Left ventricle myocardium inferior (tissue), 1 donor: ENCODE measurements at regions not wholly inside any gene's neighbourhood (a gene's known extent, or its start where the extent isn't known, plus 50 kb on each side); places are given as distances from the start of the nearest gene placed in this dataset.

Experiments
- DNase-seq: peaks from one replicate; pipeline ENCODE4 v3.0.0-alpha.2; 2020
- H3K27ac ChIP-seq: fragments of 200-600 bp; replicated peaks from 2 replicates; pipeline ENCODE4 v1.8.0; 2021
- H3K27me3 ChIP-seq: fragments of 200-600 bp; 2 replicates; pipeline ENCODE4 v1.8.0; 2021; ENCODE audit warnings: low read depth
- H3K36me3 ChIP-seq: fragments of 200-600 bp; 2 replicates; pipeline ENCODE4 v1.8.0; 2021
- H3K4me1 ChIP-seq: fragments of 200-600 bp; 2 replicates; pipeline ENCODE4 v1.8.0; 2021
- H3K4me3 ChIP-seq: fragments of 200-600 bp; 2 replicates; pipeline ENCODE4 v1.8.0; 2021; ENCODE audit warnings: mild to moderate bottlenecking, moderate library complexity
- H3K9me3 ChIP-seq: fragments of 200-600 bp; replicated peaks from 2 replicates; pipeline ENCODE4 v1.8.0; 2021
- CTCF ChIP-seq: fragments of 200-600 bp; IDR thresholded peaks from 2 replicates; pipeline ENCODE4 v1.8.0; 2021; ENCODE audit warnings: antibody characterized with exemption, mild to moderate bottlenecking, borderline replicate concordance
- intact Hi-C: fragments of 100-400 bp; cut with micrococcal nuclease; formaldehyde crosslinking; loops from one replicate; pipeline ENCODE4 v1.11.0; 2022
- donor health status: DM: no; HTN: yes; CAD: no; lungs with severe emphysema.

GRCh38 chr16:17777408-17777863 lies 306.7 kb upstream of the XYLT1 start:
- Histone ChIP-seq H3K27ac (no peak overlapping the region), H3K4me3 (no peak overlapping the region), H3K4me1 (no peaks in the 10 kb centered on the region), H3K9me3 (no peaks in the 10 kb centered on the region), H3K27me3 (peaks cover 27% of the 10 kb centered on the region), H3K36me3 (no peaks in the 10 kb centered on the region)
- no peak for DNase-seq
- intact Hi-C loops, result no loop called here
- TF ChIP-seq CTCF, result no peak

GRCh38 chr16:17776888-17777287 lies 306.1 kb upstream of the XYLT1 start:
- no peak overlapping the region for H3K4me3 ChIP-seq
- no peak for TF ChIP-seq CTCF
- H3K36me3 ChIP-seq, result no peaks in the 10 kb centered on the region
- no peak overlapping the region for H3K27ac ChIP-seq
- peaks cover 27% of the 10 kb centered on the region for H3K27me3 ChIP-seq
- H3K4me1 ChIP-seq, result no peaks in the 10 kb centered on the region
- no peaks in the 10 kb centered on the region for H3K9me3 ChIP-seq
- intact Hi-C loops, result no loop called here
- DNase-seq, result no peak

GRCh38 chr16:17776465-17776864 lies 305.7 kb upstream of the XYLT1 start:
- Histone ChIP-seq H3K36me3 (no peaks in the 10 kb centered on the region), H3K9me3 (no peaks in the 10 kb centered on the region)
- TF ChIP-seq CTCF, result no peak

GRCh38 chr16:17775061-17775460 lies 304.3 kb upstream of the XYLT1 start:
- Histone ChIP-seq H3K36me3 (no peaks in the 10 kb centered on the region), H3K27me3 (peaks cover 27% of the 10 kb centered on the region), H3K4me1 (no peaks in the 10 kb centered on the region), H3K27ac (no peak overlapping the region), H3K4me3 (no peak overlapping the region), H3K9me3 (peaks cover 9% of the 10 kb centered on the region)
- no peak for TF ChIP-seq CTCF
- no peak for DNase-seq
- intact Hi-C loops, result no loop called here

More at GRCh38 chr16:17776465-17776864, 305.7 kb upstream of the XYLT1 start:
- no peak overlapping the region for H3K27ac ChIP-seq
- H3K4me1 ChIP-seq, result no peaks in the 10 kb centered on the region
- intact Hi-C loops, result no loop called here
- peaks cover 27% of the 10 kb centered on the region for H3K27me3 ChIP-seq
- no peak overlapping the region for H3K4me3 ChIP-seq
- DNase-seq, result no peak

- Histone ChIP-seq H3K4me3 (no peak overlapping the region), H3K27ac (no peak overlapping the region), H3K36me3 (no peaks in the 10 kb centered on the region), H3K27me3 (peaks cover 27% of the 10 kb centered on the region), H3K9me3 (peaks cover 9% of the 10 kb centered on the region), H3K4me1 (no peaks in the 10 kb centered on the region)
- no peak for TF ChIP-seq CTCF
- DNase-seq, result no peak
- intact Hi-C loops, result no loop called here
Measured at GRCh38 chr16:17773698-17774101, 302.9 kb upstream of the XYLT1 start.

GRCh38 chr16:17770104-17770503 lies 299.3 kb upstream of the XYLT1 start:
- no peak overlapping the region for H3K27ac ChIP-seq
- H3K27me3 ChIP-seq, result peaks cover 10% of the 10 kb centered on the region
- H3K36me3 ChIP-seq, result no peaks in the 10 kb centered on the region
- no peak for DNase-seq
- intact Hi-C loops, result no loop called here
- no peaks in the 10 kb centered on the region for H3K4me1 ChIP-seq
- TF ChIP-seq CTCF, result no peak
- H3K9me3 ChIP-seq, result peaks cover 9% of the 10 kb centered on the region
- no peak overlapping the region for H3K4me3 ChIP-seq
